ENCODE measurements at regions not wholly inside any gene's neighbourhood (a gene's known extent, or its start where the extent isn't known, plus 50 kb on each side); places are given as distances from the start of the nearest gene placed in this dataset.

DNA sequence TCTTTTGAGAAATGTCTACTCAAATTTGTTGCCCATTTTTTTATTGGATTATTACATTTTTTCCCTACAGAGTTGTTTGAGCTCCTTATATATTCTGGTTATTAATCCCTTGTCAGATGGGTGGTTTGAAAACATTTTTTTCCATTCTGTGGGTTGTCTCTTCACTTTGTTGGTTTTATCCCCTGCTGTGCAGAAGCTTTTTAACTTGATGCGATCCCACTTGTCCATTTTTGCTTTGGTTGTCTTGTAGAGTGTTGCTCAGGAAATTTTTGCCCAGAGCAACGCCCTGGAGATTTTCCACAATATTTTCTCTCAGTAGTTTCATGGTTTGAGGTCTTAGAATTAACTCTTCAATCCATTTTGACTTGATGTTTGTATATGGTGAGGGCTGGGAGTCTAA, 592.8 kb upstream of the GOT2 start:
- Histone ChIP-seq H3K27ac (ENCODE audit: low read depth) (no peak overlapping the region), H3K9me2 (ENCODE audit: insufficient read depth) (no peaks in the 10 kb centered on the region), H3K79me2 (replicated peaks; ENCODE audit: insufficient read depth) (no peaks in the 10 kb centered on the region), H2AFZ (no peak overlapping the region), H3K4me1 (ENCODE audit: insufficient read depth) (peaks cover 15% of the 10 kb centered on the region), H3F3A (replicated peaks; ENCODE audit: low read depth) (no peaks in the 10 kb centered on the region), H4K20me1 (replicated peaks; ENCODE audit: insufficient read depth) (no peaks in the 10 kb centered on the region), H3K27me3 (ENCODE audit: insufficient read depth) (no peaks in the 10 kb centered on the region), H3K4me3 (no peak overlapping the region), H3K4me2 (no peak overlapping the region), H3K36me3 (ENCODE audit: insufficient read depth) (no peaks in the 10 kb centered on the region)
- no peak for ATAC-seq
- Mint-ChIP-seq H3K9me3 (no peaks in the 10 kb centered on the region), H3K27ac (no peak overlapping the region), H3K4me3 (no peak overlapping the region), H3K27me3 (ENCODE audit: insufficient read depth, low read depth, poor library complexity) (peaks cover 2% of the 10 kb centered on the region), H3K4me1 (peaks cover 18% of the 10 kb centered on the region; the same call in 2 of the 3 replicates), H3K36me3 (ENCODE audit: low read depth) (no peaks in the 10 kb centered on the region)
- TF ChIP-seq ETS1 (IDR thresholded peaks at IDR 0.05) (no peak), ZNF462 (CRISPR knock-in tag; IDR thresholded peaks at IDR 0.05) (no peak), JUNB (IDR thresholded peaks at IDR 0.05; ENCODE audit: unreplicated experiment) (no peak), NANOG (IDR thresholded peaks at IDR 0.05; ENCODE audit: borderline replicate concordance) (no peak), STAT1 (IDR thresholded peaks at IDR 0.05; ENCODE audit: unreplicated experiment) (no peak), EZH2 (IDR thresholded peaks at IDR 0.05; ENCODE audit: low read depth, unreplicated experiment) (no peak), ZNF114 (CRISPR knock-in tag; IDR thresholded peaks at IDR 0.05) (no peak), EZH2phosphoT487 (IDR thresholded peaks at IDR 0.05; ENCODE audit: unreplicated experiment) (no peak)
- no peak for DNase-seq (ENCODE audit: low spot score)
